ENCODE measurements at regions not wholly inside any gene's neighbourhood (a gene's known extent, or its start where the extent isn't known, plus 50 kb on each side); places are given as distances from the start of the nearest gene placed in this dataset.

- no peak for FAIRE-seq
Observed at GRCh38 chr16:35686595-35686994, 2227.2 kb downstream of the TP53TG3F start.

DNA sequence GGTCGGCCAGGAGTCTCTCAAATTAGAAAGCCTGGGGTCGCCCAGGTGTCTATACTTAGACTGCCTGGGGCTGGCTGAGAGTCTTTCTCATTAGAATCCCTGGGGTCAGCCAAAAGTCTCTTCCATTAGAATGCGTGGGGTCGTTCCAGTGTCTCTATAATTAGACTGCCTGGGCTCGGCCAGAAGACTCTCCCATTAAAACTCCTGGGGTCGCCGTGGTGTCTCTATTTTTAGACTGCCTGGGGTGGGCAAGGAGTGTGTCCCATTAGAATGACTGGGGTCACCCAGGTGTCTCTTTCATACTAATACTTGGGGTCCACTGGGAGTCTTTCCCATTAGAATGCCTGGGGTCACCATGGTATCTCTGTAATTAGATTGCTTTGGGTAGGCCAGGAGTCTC is 2227.7 kb downstream of the TP53TG3F start:
- FAIRE-seq: no peak

DNA sequence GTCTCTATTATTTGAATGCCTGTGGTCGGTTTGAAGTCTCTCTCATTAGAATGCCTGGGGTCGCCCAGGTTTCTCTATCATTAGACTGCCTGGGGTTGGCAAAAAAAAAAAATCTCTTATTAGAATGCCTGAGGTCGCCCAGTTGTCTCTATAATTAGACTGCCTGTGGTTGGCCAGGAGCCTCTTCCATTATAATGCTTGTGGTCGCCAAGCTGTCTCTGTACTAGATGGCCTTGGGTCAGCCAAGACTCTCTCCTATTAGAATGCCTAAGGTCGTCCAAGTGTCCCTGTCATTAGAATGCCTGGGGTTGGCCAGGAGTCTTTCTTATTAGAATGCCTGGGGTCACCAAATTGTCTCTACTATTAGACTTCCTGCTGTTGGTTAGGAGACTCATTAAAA is 2228.4 kb downstream of the TP53TG3F start:
- no peak for FAIRE-seq

- no peak for FAIRE-seq
Observed at GRCh38 chr16:35689764-35690163, 2230.4 kb downstream of the TP53TG3F start.

DNA sequence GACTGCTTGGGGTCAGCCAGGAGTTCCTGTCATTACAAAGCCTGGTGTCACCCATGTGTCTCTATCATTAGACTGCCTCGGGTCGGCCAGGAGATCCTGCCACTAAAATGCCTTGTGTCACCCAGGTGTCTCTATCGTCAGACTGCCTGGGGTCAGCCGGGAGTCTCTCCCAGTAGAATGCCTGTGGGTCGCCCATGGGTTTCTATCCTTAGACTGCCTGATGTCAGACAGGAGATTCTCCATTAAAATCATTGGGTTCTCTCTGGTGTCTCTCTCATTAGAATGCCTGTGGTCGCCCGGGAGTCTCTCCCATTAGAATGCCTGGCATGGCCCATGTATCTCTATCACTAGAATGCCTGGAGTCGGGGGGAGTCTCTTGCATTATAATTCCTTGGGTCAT is 2231.0 kb downstream of the TP53TG3F start:
- FAIRE-seq: no peak

DNA sequence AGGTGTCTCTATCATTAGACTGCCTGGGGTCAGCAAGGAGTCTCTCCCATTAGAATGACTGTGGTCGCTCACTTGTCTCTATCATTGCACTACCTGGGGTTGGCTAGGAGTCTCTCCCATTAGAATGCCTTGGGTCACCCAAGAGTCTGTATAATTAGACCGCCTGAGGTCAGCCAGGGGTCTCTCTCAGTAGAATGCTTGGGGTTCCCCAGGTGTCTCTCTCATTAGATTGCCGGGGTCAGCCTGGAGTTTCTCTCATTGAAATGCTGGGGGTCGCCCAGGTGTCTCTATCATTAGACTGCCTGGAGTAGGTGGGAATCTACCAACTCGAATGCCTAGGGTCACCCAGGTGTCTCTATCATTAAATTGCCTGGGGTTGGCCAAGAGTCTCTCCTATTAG is 2231.6 kb downstream of the TP53TG3F start:
- FAIRE-seq: no peak

DNA sequence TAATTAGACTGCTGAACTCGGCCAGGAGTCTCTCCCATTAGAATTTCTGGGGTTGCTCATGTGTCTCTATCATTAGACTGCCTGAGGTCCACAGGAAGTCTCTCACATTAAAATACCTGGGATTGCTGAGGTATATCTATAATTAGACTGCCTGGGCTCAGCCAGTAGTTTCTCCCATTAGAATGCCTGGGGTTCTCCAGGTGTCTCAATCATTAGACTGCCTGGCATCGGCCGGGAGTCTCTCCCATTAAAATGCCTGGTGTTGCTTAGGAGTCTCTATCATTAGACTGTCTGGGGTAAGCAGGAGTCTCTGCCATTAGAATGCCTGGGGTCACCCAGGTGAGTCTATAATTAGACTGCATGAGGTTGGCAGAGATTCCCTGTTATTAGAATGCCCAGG is 2233.4 kb downstream of the TP53TG3F start:
- FAIRE-seq: no peak

DNA sequence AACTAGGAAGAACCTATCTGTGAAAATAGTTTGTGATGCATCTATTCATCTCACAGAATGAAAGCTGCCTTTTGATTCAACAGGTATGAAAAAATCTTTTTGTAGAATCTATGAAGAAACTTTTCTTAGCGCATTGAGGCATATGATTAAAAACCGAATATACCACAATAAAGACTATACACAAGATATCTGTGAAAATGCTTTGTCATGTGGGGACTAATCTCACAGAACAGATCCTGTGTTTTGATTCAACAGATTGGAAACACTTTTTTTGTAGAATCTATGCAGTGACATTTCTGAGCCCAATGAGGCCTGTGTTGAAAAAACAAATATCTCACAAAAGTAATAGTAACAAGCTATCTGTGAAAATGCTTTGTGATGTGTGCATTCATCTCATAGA is 2247.5 kb downstream of the TP53TG3F start:
- FAIRE-seq: no peak

- no peak for FAIRE-seq
Observed at GRCh38 chr16:35711435-35711834, 2252.0 kb downstream of the TP53TG3F start.

DNA sequence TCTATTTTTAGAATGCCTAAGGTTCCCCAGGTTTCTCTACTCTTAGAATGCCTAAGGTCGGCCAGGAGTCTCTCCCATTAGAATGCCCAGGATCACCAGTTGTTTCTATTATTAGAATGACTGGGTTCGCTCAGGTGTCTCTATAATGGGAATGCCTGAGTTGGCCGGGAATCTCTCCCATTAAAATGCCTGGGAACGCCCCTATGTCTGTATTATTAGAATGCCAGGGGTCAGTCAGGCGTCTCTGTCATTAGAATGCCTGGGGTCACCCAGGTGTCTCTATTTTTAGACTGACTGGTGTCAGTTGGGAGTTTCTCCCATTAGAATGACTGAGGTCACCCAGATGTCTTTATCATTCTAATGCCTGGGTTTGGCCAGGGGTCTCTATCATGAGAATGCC is 2252.5 kb downstream of the TP53TG3F start:
- FAIRE-seq: no peak

DNA sequence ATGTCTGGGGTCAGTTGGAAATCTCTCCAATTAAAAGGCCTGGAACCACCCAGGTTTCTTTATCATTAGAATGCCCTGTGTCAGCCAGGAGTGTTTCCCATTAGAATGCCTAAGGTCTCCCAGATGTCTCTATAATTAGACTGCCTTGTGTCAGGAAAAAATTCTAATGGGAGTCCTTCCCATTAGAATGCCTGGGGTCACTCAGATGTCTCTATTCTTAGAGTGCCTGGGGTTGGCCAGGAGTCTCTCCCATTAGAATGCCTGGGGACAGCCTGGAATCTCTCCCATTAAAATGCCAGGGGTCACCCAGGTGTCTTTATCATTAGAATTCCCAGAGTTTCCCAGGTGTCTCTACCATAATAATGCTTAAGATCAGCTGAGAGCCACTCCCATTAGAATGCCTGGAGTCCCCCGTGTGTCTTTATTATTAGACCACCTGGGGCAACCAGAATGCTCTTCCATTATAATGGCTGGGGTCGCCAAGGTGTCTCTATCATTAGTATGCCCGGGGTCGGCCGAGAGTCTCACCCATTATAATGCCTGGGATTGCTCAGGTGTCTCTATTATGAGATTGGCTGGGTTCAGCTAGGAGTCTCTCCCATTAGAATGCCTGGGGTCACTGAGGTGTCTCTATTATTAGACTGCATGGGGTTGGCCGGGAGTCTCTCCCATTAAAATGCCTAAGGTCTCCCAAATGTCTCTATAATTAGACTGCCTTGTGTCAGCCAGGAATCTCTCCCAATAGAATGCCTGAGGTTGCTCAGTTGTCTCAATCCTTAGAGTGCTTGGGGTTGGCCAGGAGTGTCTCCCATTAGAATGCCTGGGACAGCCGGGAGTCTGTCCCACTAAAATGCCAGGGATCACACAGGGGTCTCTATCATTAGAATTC is 2254.6 kb downstream of the TP53TG3F start:
- no peak for FAIRE-seq

DNA sequence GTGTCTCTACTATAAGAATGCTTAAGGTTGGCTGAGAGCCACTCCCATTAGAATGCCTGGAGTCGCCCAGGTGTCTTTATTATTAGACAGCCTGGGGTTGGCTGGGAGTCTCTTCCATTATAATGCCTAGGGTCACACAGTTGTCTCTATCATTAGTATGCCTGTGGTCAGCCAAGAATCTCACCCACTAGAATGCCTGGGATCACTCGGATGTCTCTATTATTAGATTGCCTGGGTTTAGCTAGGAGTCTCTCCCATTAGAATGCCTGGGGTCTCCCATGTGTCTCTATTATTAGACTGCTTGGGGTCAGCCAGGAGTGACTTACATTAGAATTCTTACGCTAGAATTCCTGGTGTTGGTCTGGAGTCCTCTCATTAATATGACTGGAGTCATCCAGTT is 2255.3 kb downstream of the TP53TG3F start:
- no peak for FAIRE-seq

DNA sequence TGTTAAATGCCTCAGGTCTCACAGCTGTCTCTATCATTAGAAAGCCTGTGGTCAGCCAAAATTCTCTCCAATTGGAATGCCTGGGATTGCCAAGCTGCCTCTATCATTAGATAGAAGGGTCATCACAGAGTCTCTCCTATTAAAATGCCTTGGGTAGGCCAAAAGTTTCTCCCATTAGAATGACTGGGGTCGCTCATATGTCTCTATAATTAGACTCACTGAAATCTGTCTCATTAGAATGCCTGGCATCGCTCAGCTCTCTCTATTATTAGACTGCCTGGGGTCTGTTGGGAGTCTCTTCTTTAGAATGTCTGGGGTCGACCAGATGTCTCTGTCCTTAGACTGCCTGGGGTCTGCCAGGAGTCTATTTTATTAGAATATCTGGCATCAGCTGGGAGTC is 2265.1 kb downstream of the TP53TG3F start:
- no peak for FAIRE-seq

- no peak for FAIRE-seq
Observed at GRCh38 chr16:35725949-35726348, 2266.5 kb downstream of the TP53TG3F start.

GRCh38 chr16:35730251-35730650 is 2270.8 kb downstream of the TP53TG3F start:
- no peak for FAIRE-seq

- no peak for FAIRE-seq
Observed at GRCh38 chr16:35731341-35732040, 2272.1 kb downstream of the TP53TG3F start.

DNA sequence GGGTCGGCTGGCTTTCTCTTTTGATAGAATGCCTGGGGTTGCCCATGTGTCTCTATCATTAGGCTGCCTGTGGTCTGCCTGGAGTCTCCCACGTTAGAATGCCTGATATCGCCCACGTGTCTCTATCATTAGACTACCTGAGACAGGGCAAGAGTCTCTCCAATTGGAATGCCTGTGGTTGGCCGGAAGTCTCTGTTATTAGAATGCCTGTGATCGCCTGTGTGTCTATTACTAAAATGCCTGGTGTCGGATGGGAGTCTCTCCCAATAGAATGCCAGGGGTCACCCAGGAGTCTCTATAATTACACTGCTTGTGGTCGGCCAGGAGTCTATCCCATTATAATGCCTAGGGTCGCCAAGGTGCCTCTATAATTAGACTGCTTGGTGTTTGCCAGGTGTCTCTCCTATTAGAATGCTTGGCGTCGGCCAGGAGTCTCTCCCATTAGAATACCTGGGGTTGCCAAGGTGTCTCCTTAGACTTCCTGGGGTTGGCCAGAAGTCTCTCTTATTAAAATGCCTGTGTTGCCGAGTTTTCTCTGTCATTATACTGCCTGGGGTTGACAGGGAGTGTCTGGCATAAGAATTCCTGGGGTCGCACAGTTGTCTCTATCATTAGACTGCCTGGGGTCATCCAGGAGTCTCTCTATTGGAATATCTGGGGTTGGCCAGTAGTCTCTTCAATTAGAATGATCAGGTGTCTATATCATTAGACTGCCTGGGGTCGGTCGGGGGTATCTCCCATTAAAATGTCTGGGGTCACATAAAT is 2272.8 kb downstream of the TP53TG3F start:
- FAIRE-seq: no peak

DNA sequence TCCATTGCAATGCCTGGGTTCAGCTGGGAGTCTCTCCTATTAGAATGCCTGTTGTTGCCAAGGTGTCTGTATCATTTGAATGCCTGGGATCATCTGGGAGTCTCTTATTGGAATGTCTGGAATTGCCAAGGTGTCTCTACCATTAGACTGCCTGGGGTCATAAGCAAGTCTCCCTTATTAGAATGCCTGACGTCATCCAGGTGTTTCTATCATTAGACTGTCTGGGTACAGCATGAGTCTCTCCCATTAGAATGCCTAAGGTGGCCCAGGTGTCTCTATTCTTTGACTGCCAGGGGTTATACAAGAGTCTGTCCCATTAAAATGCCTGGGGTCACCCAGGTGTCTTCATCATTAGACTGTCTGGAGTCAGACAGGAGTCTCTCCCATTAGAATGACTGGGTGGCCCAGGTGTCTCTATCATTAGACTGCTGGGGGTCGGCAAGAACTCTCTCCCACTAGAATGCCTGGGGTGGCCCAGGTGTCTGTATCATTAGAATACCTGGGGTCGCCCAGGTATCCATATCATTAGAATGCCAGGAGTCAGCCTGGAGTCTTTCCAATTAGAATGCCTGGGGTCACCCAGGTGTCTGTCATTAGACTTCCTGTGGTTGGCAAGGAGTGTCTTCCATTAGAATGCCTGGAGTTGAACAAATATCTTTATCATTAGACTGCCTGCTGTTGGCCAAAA is 2274.0 kb downstream of the TP53TG3F start:
- no peak for FAIRE-seq

GRCh38 chr16:35733971-35734702 is 2274.7 kb downstream of the TP53TG3F start:
- FAIRE-seq: no peak

GRCh38 chr16:35734728-35735402 is 2275.5 kb downstream of the TP53TG3F start:
- no peak for FAIRE-seq

DNA sequence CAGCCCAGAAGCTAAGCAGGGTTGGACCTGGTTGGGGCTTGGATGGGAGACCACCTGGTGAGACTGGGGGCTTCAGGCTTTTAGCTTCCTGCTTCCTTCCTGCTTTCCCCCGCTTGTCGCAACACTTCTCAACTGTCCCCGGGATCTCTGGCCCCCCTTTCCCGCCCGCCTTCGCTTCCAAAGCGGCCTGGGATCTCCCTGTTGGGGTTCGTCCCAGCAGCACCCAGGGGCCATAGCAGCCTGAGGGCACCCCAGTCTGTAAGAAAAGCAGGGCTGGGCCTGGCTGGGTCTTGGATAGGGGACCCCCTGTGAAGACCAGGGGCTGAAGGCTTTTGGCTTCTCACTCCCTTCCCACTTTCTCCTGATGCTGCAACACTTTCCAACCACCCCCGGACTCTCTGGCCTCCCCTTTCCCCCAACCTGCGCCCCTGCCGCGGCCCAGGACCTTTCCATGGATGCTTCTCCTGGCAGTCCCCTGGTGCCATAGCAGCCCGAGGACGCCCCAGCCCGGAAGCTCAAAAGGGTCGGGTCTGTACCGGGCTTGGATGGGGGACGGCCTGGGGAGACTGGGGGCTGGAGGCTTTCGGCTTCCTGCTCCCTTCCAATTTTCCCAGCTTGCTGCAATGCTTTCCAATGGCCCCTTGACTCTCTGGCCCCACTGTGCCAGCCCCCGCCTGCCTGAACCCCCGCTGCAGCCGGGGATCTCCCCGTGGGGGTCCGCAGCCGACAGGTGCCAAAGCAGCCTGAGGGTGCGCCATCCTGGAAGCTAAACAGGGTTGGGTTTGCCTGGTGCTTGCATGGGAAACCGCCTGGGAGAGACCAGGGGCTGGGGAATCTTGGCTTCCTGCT is 2276.2 kb downstream of the TP53TG3F start:
- FAIRE-seq: no peak

All from TTC549 (cell line).